Peyer's patch (tissue), 4 donors: ENCODE measurements at regions not wholly inside any gene's neighbourhood (a gene's known extent, or its start where the extent isn't known, plus 50 kb on each side); places are given as distances from the start of the nearest gene placed in this dataset.

ENCODE experiments used
- DNase-seq, 3 donors: peaks; one replicate each; pipeline ENCODE4 v3.0.0-alpha.2; 2017 to 2019
- H3K27ac ChIP-seq, 4 donors: fragments of 200-600 bp; sonication (generic); one replicate each; pipeline ENCODE4 v1.5.1; 2016 to 2019
- H3K27me3 ChIP-seq, 2 donors: fragments of 200-600 bp; sonication (generic); one replicate each; pipeline ENCODE4 v1.5.1; 2019
- H3K36me3 ChIP-seq, 3 donors: fragments of 200-600 bp; sonication (generic); one replicate each; pipeline ENCODE4 v1.5.1; 2016 to 2019
- H3K4me1 ChIP-seq, 4 donors: fragments of 200-600 bp; sonication (generic); one replicate each; pipeline ENCODE4 v1.5.1; 2016 to 2019
- H3K4me3 ChIP-seq, 4 donors: fragments of 200-600 bp; sonication (generic); 1 replicate in 3 of 4; 2 replicates in 1 of 4; pipeline ENCODE4 v1.5.1; 2016 to 2019; ENCODE audit warnings: mild to moderate bottlenecking in 1 of 4
- H3K9me3 ChIP-seq, 4 donors: fragments of 200-600 bp; sonication (generic); one replicate each; pipeline ENCODE4 v1.5.1; 2016 to 2019; ENCODE audit warnings: mild to moderate bottlenecking in 1 of 4
- POLR2A ChIP-seq, 2 donors: fragments of 450-650 bp; IDR thresholded peaks; one replicate each; pipeline ENCODE4 v1.5.1; 2017; ENCODE audit warnings: antibody characterized with exemption in 2 of 2, mild to moderate bottlenecking in 2 of 2, moderate library complexity in 2 of 2
- TF ChIP-seq, protein P1 (sequence below), 6 experiments: fragments of 450-650 bp in 4 of 6; fragments of 200-600 bp in 2 of 6; sonication (generic) in 1 of 6; IDR thresholded peaks; one replicate each; pipeline ENCODE4 v1.5.1; 2017 to 2019; ENCODE audit warnings: antibody characterized with exemption in 6 of 6, mild to moderate bottlenecking in 3 of 6, moderate library complexity in 1 of 6

DNA sequence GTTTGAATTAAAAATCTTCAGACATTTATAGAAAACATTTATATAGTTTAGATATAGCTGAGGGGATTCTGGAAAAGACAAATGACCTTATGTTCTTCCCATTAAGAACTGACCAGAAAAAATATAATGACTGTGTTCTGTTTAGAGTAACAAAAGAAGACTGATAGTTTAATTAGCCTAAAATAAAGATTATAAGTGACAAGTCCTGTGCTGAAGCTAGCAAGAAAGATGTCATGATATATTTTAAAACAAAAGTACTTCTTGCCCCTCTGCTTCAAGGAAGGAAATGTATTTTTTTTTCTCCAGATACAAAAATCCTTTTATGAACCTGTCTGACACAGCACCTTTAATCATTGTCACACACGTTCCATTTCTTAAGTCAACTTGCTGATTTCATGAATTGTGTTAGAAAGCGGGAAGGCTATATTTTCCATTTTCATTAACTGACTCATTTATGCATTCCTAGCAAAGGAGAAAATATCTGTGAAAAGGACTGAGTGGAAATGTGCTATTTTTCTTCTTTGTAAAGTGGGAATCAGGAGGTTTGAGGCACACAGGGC is 690.7 kb upstream of the GOT2 start:
- no peak for TF ChIP-seq POLR2A (IDR thresholded peaks at IDR 0.05)
- TF ChIP-seq, protein P1, sequence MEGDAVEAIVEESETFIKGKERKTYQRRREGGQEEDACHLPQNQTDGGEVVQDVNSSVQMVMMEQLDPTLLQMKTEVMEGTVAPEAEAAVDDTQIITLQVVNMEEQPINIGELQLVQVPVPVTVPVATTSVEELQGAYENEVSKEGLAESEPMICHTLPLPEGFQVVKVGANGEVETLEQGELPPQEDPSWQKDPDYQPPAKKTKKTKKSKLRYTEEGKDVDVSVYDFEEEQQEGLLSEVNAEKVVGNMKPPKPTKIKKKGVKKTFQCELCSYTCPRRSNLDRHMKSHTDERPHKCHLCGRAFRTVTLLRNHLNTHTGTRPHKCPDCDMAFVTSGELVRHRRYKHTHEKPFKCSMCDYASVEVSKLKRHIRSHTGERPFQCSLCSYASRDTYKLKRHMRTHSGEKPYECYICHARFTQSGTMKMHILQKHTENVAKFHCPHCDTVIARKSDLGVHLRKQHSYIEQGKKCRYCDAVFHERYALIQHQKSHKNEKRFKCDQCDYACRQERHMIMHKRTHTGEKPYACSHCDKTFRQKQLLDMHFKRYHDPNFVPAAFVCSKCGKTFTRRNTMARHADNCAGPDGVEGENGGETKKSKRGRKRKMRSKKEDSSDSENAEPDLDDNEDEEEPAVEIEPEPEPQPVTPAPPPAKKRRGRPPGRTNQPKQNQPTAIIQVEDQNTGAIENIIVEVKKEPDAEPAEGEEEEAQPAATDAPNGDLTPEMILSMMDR (IDR thresholded peaks at IDR 0.05): no peak
- Histone ChIP-seq H3K4me1 (no peaks in the 10 kb centered on the region), H3K4me3 (no peak overlapping the region), H3K9me3 (no peaks in the 10 kb centered on the region), H3K27ac (no peak overlapping the region), H3K36me3 (no peaks in the 10 kb centered on the region), H3K27me3 (no peaks in the 10 kb centered on the region)
- DNase-seq: no peak

DNA sequence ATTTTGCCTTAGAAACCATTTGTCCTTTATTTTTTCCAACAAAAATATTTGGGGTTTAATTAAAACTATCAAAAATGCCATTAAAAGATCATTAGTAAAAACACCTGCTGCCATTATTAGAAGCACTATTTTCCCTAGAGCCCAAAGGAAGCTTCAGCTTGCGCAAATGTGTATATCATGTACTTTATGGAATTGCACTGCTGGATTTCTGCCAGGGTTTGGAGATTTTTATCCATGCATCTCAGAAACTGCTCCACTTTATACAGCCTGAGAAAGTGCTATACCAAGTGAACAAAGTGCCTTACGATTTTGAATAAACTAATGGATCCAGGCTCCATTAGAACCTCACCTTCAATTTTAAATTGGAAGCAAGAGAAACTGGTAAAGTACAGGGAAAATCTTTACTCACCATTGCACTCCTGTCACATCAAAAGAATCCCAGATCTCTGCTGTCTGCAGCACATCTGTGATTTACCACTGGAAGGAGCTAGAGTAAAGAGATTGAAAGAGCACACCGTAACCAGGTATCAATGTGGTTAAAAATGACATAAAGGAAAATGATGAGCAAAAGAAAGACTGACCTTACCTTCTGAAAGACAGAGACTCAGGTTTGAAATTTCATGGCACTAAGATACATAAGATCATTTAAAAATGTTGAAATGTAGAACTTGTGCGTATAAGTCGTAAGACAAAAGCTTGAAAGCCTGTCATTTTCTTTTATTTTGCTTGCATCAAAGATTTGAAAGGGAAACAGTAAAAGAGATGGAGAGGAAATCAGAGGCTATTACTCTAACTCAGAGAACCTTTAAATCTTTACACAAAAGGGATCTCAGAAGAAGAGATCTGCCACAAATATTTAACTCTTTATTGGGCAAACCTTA is 678.1 kb upstream of the GOT2 start:
- no peaks in the 10 kb centered on the region for H3K36me3 ChIP-seq
- DNase-seq: no peak
- H3K27me3 ChIP-seq: no peaks in the 10 kb centered on the region
- TF ChIP-seq POLR2A (IDR thresholded peaks at IDR 0.05): no peak
- TF ChIP-seq, protein P1 (IDR thresholded peaks at IDR 0.05): no peak
- peaks cover 0 to 8% (median 0%) of the 10 kb centered on the region in 4 donors for H3K9me3 ChIP-seq
- H3K4me1 ChIP-seq: no peaks in the 10 kb centered on the region
- H3K27ac ChIP-seq: no peak overlapping the region
- H3K4me3 ChIP-seq: no peak overlapping the region

DNA sequence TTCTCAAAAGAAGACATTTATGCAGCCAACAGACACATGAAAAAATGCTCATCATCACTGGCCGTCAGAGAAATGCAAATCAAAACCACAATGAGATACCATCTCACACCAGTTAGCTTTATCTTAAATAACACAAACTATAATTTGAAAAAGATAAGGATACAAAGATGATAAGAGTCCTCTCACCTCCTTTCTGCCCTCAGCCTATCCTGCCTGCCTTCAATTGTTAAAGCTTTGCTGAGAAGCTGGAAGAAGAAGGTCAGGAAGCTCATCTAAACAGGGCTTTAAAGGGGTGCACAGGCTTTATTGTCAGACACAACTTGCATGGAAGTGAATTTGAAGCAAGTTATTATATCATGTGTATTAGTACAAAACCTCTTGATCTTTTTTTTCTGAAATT is 676.3 kb upstream of the GOT2 start:
- Histone ChIP-seq H3K9me3 (peaks cover 0 to 3% (median 0%) of the 10 kb centered on the region in 4 donors), H3K4me1 (no peaks in the 10 kb centered on the region)
- no peak for TF ChIP-seq POLR2A (IDR thresholded peaks at IDR 0.05)
- TF ChIP-seq, protein P1 (IDR thresholded peaks at IDR 0.05): no peak

DNA sequence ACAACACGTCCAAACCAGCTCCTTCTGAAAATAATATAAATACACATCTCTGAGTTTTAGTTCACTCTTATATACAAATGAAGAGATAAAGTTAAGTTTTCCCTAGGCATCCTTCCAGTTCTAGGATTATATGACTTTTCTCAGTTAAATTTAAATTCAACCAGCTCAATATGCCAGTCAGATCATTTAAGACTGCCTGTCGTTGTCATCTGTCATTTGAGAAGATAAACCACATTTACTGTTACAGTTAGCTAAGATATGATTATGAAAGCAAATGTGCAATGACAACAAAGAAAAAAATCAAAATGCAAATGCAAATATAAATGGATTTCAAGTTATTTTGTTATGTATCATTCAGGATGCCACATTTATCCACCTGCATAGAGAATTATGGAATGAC is 671.7 kb upstream of the GOT2 start:
- H3K9me3 ChIP-seq: peaks cover 0 to 6% (median 0%) of the 10 kb centered on the region in 4 donors
- DNase-seq: no peak
- no peak overlapping the region for H3K4me3 ChIP-seq
- no peaks in the 10 kb centered on the region for H3K4me1 ChIP-seq
- TF ChIP-seq, protein P1 (IDR thresholded peaks at IDR 0.05): no peak
- TF ChIP-seq POLR2A (IDR thresholded peaks at IDR 0.05): no peak
- no peaks in the 10 kb centered on the region for H3K27me3 ChIP-seq
- H3K27ac ChIP-seq: no peak overlapping the region
- H3K36me3 ChIP-seq: no peaks in the 10 kb centered on the region

More for the DNA sequence above, 676.3 kb upstream of the GOT2 start:
- H3K27me3 ChIP-seq: no peaks in the 10 kb centered on the region
- no peak overlapping the region for H3K4me3 ChIP-seq
- H3K27ac ChIP-seq: no peak overlapping the region
- no peak for DNase-seq
- H3K36me3 ChIP-seq: no peaks in the 10 kb centered on the region

DNA sequence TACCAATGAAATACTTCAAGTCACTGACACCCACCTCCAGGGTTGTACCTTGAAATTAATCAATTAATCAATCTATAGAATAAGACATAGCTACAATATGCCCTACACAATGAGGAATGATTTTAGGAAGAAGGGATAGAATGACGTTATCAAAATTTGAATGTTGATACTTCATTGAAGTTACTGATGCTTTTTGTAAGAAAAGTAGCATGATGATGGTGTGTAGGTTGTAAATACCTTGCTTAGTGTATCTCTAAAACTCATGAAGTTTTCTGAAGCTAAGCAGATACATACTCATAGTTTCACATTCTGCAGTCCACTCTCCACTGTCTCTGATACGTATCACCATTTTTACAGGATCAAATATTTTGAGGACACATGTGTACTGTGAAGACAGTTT is 670.4 kb upstream of the GOT2 start:
- TF ChIP-seq POLR2A (IDR thresholded peaks at IDR 0.05): no peak
- TF ChIP-seq, protein P1 (IDR thresholded peaks at IDR 0.05): no peak
- Histone ChIP-seq H3K4me3 (no peak overlapping the region), H3K9me3 (peaks cover 0 to 6% (median 0%) of the 10 kb centered on the region in 4 donors), H3K27ac (no peak overlapping the region), H3K27me3 (no peaks in the 10 kb centered on the region), H3K4me1 (no peaks in the 10 kb centered on the region), H3K36me3 (no peaks in the 10 kb centered on the region)
- no peak for DNase-seq
